Effector CD8-positive, alpha-beta T cell (primary cell): ENCODE measurements at regions not wholly inside any gene's neighbourhood (a gene's known extent, or its start where the extent isn't known, plus 50 kb on each side); places are given as distances from the start of the nearest gene placed in this dataset.
"Not testable (repeated sequence)": the region's sequence is repeated elsewhere in the genome, so short reads cannot be mapped to it uniquely, and the experiment has no call there.

Source experiments
- DNase-seq: peaks from one replicate; lab custom pipeline; 2025; lab: John Stamatoyannopoulos, UW

DNA sequence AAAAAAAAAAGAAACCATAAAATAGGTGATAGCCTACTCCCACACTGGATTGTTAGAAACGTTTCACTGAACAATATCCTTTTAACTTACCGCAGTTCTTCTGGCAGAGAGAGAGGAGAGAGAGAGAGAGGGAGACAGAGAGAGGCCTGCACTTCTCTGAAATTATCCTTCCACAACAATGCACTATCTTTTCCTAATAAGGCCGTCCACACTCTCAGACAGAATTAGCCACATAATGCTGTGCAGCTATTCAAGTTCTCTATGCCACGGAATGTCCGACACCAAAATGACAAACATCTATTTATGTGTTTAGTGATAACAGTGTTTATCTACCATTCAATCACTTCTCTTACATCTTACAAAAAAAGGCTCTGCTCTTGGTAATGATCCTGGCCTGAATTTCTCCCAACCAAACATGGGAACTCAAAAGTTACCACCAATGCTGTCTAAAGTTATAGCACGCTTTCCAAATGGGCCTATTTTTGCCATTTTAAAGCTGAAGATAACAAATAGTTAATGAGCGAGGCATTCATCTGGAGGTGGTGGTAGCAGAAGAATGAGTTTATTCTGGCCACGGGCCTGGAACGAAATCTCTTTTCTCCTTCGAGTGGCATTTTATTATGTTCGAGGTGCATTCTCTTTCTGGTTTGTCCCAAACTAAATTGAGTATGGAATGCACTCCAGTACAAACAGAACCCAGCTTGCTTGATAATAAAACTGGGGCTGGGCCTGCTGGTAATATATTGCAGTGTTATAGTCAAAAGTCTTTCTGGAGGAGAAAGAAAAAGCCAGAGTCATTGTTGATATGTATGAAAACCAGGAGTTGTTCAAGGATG, 160.2 kb upstream of the SVIL start:
- no peak for DNase-seq

DNA sequence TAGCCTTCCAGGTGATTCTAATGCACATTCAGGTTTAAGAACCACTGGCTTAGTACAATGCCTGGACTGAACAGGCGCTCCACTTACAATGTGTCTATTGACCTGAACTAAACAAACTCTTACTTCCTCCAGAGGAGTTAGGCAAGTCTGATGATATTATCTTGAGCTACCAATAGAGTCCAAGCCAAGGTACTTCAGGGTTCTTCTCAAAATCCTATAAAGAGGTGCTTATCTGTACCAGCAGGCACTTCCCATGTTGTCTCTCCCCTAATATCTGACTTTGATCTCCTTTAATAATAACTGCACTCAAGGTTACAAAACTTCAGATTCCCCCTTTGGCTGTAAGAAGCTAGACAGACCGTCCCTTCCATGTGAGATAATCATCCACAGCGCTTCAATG, 157.0 kb upstream of the SVIL start:
- no peak for DNase-seq

DNA sequence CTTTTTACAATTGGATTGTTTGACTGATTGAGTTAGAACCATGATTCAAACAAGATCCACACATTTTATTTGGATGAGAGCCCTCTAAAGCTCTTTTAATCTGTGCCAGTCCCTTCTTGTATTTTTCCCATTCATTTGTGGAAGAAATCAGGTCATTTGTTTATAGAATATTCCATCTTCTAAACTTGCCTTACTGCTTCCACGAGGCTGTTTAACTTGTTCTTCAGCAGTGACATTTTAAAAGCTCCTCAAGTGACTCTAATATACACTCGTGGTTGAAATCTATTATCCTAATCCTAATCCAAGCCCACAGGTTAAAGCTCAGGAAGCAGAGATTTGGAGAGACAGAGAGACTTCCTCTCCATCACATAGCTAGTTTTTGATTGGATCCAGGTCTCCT, 155.4 kb upstream of the SVIL start:
- DNase-seq = no peak

DNA sequence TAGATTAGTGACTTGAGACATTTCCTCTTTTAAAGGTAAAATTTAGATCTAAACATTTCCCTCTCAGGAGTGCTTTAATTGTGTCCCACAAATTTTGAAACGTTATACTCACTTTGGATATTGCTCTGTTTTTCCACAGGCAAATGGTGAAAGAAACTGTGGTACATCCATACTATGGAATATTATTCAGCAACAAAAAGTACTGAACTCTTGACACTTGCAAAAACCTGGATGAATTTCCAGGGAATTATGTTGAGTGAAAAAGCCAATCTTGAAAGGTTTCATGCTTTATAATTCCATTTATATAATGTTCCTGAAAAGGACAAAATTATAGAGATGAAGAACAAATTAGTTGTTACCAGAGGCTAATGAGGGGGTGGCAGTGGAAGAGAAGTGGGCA, 153.3 kb upstream of the SVIL start:
- no peak for DNase-seq

DNA sequence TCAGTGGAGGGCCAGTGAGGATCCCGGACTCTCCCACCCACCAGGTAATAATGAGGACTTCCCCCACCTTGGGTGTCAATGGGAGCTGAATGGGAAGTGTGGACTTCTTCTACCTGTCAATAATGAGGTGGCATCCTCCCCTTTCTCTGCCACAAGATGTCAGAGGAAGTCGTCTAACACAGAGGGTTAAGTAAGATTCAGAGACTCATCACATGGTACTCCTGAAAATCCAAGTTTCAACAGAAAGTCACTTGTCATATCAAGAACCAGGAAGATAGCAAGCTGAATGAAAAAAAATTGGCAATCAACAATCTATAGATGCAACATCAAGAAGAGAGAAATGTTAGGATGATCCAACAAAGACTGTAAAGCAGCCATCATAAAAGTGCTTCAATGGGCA, 150.9 kb upstream of the SVIL start:
- DNase-seq = no peak

DNA sequence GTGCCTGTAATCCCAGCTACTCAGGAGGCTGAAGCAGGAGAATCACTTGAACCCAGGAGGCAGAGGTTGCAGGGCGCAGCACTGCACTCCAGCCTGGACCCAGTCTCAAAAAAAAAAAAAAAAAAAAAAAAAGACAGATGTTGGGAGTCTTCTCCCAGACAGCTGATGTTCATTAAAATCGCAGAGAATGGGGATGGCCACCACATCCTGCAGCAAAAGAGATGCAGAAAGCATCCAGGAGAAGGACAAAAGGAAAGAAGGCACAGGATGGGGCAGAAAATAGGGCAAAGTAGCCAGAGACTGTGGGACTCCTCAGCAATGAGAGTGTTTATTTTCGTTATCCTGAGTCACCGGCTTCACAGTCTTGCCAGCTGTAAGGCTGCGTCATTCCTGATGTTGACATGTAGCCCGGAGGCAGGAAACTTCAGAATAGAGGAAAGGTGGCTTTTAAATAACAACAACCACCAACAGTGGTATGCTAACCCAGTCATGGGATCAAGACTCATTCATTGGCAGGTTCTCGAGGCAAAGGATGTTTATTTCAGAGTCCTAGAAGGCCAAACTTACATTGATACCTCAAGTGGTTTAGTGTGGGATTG, 149.5 kb upstream of the SVIL start:
- no peak for DNase-seq

DNA sequence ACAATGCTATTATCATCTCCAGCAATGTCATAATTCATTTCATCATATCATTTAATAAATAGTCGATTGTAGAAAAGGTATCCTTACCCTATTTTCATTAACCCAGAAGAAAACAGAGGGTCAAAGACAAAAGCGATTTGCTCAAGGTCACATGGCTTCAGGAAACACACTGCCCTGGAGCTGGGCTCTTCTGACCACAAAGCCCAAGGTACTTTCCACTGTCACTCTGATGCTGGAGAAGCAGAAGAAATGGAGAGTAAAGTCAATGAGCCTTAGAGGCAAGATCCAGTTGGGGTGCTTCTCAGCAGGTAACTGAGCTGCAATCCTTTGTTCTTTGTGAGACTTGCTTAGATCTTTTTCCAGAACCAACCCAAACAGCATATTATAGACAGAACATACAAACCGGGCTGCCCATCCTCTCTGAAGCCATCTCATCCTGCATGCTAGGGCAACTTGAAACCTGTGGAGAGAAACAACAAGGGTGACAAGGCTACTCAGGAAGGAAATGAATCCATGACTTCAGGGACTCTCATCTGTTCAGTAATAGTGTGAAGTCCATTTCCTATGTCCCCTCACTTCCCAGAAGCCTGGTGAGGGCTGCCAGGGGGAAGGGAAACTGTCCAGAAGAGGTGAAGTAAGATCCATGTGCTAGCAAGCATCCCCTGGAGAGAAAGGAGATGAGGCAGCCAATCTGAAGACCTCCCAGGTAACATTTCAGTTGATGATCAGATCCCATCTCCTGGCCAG, 148.6 kb upstream of the SVIL start:
- no peak for DNase-seq

DNA sequence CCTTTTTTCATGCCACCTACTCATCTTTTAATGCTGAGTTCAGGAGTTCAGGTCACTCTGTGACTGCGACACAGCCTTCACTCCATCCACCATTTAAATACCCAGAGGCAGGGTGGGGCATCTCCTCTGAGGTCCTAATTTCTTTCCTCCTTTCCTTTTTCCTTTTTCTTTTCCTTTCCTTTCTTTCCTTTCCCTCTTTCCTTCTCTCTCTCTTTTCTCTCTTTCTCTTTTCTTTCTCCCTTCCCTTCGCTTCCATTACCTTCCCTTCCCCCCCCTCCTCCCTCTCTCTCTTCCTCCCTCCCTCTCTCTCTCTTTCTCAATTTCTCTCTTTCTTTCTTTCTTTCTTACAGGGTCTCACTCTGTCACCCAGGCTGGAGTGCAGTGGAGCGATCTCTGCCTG, 145.9 kb upstream of the SVIL start:
- no peak for DNase-seq

DNA sequence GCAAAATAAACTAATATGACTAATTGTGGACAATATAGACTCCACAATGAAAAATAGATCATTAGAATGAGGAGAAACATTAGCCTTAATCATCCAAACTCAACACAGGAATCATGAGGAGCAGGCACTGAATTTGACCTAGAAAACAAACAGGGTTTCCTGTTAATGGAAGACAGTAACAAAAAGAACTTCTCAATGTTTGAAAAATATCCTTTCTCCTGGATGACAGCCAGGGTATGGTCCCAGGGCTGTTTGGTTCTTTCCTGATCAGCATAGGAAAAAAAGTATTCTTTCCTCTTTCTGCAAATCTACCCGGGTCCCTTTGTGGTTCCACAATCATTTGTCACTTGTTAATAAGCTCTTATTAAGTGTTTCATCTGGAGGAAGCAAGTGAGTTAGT, 145.3 kb upstream of the SVIL start:
- DNase-seq = no peak

DNA sequence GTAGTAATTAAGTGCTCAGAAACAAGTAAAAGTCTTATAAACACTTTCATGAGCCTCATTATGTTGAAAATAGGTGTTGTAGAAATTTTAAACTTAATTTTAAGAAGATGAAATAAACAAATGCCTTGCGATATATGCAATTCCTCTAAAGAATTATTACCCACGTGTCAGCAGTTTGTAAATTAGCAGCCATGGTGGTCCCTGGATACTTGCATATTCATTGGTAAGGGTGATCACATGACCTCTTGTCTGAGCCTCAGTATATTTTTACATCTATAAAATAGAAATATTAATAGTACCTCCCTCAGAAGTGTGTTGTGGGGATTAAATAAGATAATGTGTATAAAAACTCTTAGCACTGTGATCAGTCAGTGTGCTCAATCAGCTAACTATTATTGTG, 141.5 kb upstream of the SVIL start:
- DNase-seq = no peak

DNA sequence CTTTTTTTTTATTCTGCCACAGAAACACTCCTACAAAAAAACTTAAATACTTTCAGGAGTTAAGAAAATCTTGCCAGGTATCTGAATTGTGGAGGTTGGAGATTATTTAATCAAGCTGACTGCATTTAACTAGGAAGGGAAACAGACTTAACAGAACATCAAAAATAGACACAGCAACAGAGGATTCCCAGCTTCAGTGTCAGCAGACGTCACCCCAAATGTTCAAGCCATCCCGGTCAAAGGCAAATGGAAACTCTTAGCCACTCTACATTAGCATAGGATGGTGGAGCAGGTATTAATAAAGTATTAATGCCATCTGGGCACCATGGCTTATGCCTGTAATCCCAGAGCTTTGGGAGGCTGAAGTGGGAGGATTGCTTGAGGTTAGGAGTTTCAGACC, 139.7 kb upstream of the SVIL start:
- no peak for DNase-seq

DNA sequence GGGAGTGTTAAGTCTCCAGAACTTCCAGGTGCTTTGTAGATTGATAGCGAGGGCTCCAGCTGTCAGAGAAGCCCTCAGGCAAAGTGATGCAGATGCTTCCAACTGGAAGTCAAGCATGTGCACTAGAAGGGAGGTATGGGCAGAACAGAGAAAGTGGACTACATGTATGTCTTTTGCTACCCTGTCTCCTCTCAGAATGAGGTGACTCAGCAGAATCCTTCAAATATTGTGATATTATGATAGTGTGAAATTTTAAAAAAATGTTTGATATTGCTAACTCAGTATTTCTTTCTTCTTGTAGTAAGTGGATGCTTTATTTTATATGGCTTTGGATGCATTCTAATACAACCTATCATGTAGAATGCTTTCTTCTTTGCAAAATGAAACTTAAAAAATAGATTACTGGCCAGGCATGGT, 138.9 kb upstream of the SVIL start:
- DNase-seq = no peak

DNA sequence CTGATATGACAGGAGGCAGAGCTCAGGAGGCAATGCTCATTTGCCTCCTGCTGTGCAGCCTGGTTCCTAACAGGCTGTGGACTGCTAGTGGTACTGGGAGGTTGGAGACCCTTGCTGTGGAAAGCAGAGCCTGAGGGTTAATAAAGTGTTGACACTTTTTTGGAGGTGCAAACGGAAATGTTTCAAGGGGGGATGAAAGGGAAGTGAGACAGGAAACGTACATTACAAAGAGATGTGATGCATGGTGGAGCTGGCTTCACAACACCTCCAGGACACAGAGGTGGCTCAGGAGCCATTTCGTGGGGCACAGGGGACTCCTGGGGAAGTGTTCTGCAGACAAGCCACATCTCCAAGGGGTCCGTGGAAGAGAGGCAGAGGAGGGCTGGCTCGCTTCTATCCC, 137.6 kb upstream of the SVIL start:
- no peak for DNase-seq

DNA sequence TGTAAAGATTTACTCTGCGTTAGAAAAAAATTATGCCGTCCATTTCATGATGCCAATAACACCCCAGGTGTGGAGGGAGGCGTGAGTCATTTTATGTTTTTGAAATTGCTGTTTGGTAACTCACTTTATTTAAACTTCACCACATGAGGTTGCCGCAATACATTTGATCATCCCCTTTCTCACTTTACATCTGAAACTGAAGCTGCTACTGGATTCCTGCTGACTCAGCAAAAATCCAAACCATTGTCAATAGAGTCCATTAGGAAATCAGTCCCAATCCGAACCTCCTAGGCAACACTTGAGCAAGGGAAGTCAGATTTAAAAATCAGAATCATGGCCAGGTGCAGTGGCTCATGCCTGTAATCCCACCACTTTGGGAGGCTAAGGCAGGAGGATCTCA, 136.6 kb upstream of the SVIL start:
- no peak for DNase-seq

DNA sequence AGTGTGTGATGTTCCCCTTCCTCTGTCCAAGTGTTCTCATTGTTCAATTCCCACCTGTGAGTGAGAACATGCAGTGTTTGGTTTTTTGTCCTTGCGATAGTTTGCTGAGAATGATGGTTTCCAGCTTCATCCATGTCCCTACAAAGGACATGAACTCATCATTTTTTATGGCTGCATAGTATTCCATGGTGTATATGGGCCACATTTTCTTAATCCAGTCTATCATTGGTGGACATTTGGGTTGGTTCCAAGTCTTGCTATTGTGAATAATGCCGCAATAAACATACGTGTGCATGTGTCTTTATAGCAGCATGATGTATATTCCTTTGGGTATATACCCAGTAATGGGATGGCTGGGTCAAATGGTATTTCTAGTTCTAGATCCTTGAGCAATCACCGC, 134.5 kb upstream of the SVIL start:
- not testable (repeated sequence) for DNase-seq

DNA sequence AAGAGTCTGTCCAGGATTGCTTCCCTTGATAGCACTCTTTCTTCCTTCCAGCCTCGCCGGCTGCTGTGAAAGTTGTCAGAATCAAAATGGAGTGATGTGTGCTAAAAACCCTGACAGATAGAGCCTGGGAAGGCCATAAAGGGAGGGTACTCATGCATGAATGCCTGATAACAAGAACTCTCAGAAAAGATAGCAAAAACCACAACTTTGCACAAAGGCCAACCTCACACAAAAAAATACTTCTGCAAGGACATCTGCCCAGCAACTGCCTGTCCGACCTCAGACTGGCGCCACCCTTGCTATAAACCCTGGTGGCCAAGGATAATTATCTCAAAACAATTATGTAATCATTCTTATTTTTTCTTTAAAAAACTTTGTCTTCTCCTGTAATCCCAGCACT, 133.2 kb upstream of the SVIL start:
- no peak for DNase-seq

DNA sequence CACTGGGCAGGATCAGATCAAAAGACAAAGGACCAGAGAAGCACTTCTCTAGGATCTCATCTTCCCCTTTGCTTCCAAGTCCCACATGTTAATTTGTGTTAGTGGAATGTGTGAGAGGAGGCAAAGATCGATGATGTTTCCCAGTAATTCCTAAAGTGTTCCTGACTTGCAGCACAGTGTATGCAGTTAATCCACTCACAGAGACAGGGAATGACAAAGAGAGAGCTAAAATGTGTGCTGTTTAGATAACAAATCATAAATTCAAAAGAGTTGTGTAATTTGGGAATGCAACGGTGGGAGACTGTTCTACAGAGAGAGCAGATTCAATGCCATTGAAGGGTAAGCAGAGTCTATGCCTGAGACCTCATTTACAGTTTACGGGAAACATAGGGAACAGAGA, 132.0 kb upstream of the SVIL start:
- DNase-seq = no peak

DNA sequence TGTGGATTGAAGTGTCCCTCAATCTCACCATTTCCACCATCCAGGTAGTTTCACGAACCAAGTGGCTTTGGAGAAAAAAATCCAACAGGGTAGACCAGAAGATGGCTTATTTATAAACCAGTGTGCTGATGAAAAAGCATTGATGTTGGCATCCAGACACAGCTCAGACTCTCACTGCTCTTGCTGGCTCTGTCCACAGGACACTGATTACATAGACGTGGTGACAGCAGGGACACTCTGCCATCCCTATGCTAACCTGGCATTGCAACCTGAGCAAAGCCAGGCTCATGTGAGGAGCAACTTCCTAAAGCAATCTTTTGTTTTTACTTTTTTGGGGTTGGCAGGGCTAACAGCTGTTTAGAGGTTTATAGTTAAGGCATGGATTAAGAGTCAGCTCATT, 130.6 kb upstream of the SVIL start:
- no peak for DNase-seq

DNA sequence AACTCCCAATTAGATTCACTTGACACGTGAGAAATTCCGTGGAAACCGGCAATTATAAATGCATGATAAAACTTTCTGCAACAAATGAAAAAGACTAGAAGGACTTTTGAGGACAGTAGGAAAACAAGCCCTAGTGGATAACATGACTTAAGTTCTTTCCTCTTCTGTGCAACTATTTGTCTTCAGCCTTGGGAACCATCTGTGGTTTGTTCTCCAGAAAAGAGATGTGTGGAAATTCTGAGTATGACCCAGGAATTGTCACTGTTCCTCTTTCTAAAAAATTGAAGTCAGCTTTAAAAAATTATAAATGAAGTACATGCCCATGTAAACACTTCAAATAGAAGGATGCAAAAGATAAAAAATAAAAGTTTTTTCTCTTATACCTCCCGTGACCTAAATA, 128.6 kb upstream of the SVIL start:
- DNase-seq = no peak

DNA sequence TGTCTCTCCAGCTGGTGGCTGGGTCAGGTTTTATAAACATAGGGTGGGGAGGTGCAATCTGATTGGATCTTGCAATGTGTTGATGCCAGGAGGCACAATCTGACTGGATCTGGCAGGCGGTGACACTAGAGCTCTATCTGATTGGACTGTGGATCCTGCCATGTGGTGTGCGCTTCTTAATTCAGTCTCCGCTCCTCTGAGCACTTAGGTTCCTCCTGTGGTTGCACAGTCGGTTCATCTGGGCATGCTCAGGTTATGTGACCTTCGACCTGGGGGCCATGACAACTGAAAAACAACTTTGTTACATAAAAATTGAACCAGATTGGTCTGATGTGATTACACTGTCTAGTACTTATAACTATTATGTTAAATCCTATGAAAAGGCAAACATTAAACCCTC, 127.1 kb upstream of the SVIL start:
- no peak for DNase-seq

DNA sequence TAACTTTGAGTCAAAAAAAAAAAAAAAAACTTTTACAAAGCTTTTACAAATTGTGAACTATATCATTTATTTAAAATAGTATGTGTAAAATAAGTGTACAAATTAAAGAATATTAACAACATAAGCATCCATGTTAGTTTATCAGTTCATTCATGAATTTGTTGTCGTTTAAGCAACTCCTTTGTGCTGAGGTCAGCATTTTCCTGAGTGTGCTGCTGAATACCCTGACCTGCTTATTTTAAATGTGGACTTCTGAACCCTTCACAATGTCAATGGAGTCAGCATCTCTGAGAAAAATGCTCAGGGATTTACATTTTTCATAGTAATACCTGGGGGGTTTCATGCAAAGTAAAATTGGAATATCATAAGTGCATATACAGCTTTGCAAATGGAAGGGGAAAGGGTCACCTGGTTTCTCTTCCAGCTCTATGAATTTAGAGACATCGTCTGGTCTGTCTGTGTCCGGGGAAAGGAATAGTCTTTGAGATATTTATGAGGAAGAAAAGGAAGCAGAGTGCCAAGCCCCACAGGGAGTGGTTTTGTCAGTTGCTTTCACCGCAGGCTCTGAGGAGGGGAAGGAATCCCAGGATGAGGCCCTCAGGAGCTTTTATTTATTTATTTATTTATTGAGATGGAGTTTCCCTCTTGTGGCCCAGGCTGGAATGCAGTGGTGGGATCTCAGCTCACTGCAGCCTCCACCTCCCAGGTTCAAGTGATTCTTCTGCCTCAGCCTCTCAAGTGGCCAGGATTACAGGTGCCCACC, 125.5 kb upstream of the SVIL start:
- DNase-seq = no peak

DNA sequence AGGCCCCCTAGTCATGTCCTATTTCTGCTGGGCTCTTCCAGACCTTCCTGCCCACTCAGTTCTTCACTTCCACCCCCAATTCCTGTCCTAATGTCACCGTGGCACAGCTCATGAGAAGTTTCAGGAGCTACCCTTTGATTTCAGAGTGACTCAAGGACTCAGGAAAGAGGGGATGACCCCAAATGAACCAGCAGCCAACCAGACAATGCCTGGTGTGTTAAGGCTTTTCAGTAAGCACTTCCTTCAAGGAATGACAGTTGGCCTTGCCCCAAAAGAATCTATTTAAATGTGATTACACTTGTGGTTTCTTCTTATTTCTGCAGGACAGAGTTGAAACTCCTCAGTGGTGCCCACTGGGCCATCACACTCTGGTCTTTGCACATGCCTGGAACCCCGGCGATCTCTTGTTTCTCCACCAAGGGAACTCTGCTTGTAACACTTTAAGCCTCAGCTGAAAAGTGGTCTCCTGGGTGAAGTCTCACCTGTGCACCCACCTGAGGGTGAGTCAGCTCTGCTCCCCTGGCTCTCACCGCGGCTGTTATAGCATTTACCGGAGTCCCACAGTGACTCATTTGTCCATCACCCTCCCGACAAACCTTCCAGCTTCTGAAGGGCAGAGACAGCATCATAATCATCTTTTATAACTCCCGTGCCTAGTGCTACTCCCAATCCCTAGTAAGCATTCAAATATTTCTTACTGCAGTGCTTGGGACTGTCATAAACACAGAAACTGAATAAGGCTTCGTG, 123.0 kb upstream of the SVIL start:
- no peak for DNase-seq
